Loucy (cell line): ENCODE measurements at regions not wholly inside any gene's neighbourhood (a gene's known extent, or its start where the extent isn't known, plus 50 kb on each side); places are given as distances from the start of the nearest gene placed in this dataset.

Experiments
- H2AFZ ChIP-seq: fragments of 200-600 bp; sonication (generic); 2 replicates; pipeline ENCODE4 v1.6.0; 2016; ENCODE audit warnings: antibody characterized with exemption, mild to moderate bottlenecking, low read length, moderate library complexity
- H3F3A ChIP-seq: fragments of 200-600 bp; 2 replicates; pipeline ENCODE4 v1.6.0; 2016; ENCODE audit warnings: antibody characterized with exemption, low read depth, mild to moderate bottlenecking
- H3K27me3 ChIP-seq: fragments of 200-600 bp; sonication (generic); 2 replicates; pipeline ENCODE4 v1.6.1; 2014; ENCODE audit warnings: low read length, mild to moderate bottlenecking; ENCODE audit not compliant: insufficient read depth, poor library complexity, severe bottlenecking
- H3K36me3 ChIP-seq: fragments of 200-600 bp; sonication (generic); 2 replicates; pipeline ENCODE4 v1.6.1; 2016; ENCODE audit warnings: low read length; ENCODE audit not compliant: insufficient read depth
- H3K4me1 ChIP-seq: fragments of 200-600 bp; sonication (generic); 2 replicates; pipeline ENCODE4 v1.5.1; 2014; ENCODE audit warnings: low read length, mild to moderate bottlenecking; ENCODE audit not compliant: insufficient read depth, poor library complexity, severe bottlenecking
- H3K4me2 ChIP-seq: fragments of 200-600 bp; sonication (generic); 2 replicates; pipeline ENCODE4 v1.6.0; 2014; ENCODE audit warnings: antibody characterized with exemption, low read length, low read depth, mild to moderate bottlenecking; ENCODE audit not compliant: poor library complexity, severe bottlenecking
- H3K4me3 ChIP-seq: fragments of 200-600 bp; sonication (generic); 2 replicates; pipeline ENCODE4 v1.5.1; 2014; ENCODE audit warnings: low read length, mild to moderate bottlenecking, mixed read lengths; ENCODE audit not compliant: poor library complexity, severe bottlenecking
- H3K79me2 ChIP-seq: fragments of 200-600 bp; sonication (generic); 2 replicates; pipeline ENCODE4 v1.6.1; 2014; ENCODE audit warnings: low read length; ENCODE audit not compliant: insufficient read depth
- H3K9ac ChIP-seq: fragments of 200-600 bp; sonication (generic); 2 replicates; pipeline ENCODE4 v1.6.0; 2014; ENCODE audit warnings: mild to moderate bottlenecking, low read depth, low read length, moderate library complexity; ENCODE audit not compliant: poor library complexity, severe bottlenecking
- H3K9me2 ChIP-seq: fragments of 200-600 bp; sonication (generic); replicated peaks from 2 replicates; pipeline ENCODE4 v1.6.1; 2016; ENCODE audit warnings: low read depth, low read length, mixed read lengths
- H3K9me3 ChIP-seq: fragments of 200-600 bp; sonication (generic); 2 replicates; pipeline ENCODE4 v1.6.1; 2014; ENCODE audit warnings: mild to moderate bottlenecking, antibody characterized with exemption, low read length, low read depth; ENCODE audit not compliant: insufficient read depth
- H4K20me1 ChIP-seq: fragments of 200-600 bp; sonication (generic); 2 replicates; pipeline ENCODE4 v1.6.0; 2014; ENCODE audit warnings: antibody characterized with exemption, low read length, mild to moderate bottlenecking; ENCODE audit not compliant: insufficient read depth, poor library complexity, severe bottlenecking
- EZH2phosphoT487 ChIP-seq: fragments of 200-600 bp; IDR thresholded peaks from 2 replicates; pipeline ENCODE4 v1.6.1; 2018; ENCODE audit warnings: antibody characterized with exemption, mild to moderate bottlenecking, moderate library complexity, borderline replicate concordance
- TF ChIP-seq, protein P1 (sequence below): fragments of 200-600 bp; sonication (generic); conservative IDR thresholded peaks from 2 replicates; pipeline ENCODE4 v1.5.1; 2014; ENCODE audit warnings: mild to moderate bottlenecking, antibody characterized with exemption, low read length

DNA sequence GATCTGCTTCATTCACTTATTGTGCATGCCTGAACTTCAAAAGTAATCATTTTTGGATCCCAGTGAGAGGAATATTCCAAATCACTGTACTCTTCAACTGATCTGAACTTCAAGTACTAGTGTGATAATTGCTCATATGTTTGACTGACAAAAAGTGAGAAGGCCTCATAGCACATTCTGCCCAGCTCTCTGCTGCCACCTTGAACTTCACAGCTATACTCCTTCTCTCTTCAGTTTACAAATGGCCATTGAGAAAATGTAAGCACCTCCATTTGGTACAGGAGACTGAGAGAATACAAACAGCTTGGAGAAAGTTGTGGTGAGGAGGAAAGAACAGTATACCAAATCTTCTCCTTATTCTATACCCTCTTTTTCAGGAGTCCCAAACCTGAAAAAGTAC lies 946.0 kb upstream of the CHAC2 start:
- no peaks in the 10 kb centered on the region for H3K27me3 ChIP-seq
- H3K9me3 ChIP-seq: no peaks in the 10 kb centered on the region
- no peaks in the 10 kb centered on the region for H3K36me3 ChIP-seq
- H4K20me1 ChIP-seq: no peaks in the 10 kb centered on the region
- H3F3A ChIP-seq: no peaks in the 10 kb centered on the region
- no peaks in the 10 kb centered on the region for H3K79me2 ChIP-seq
- H2AFZ ChIP-seq: no peak overlapping the region
- no peak overlapping the region for H3K4me3 ChIP-seq
- no peak overlapping the region for H3K9ac ChIP-seq
- TF ChIP-seq, protein P1, sequence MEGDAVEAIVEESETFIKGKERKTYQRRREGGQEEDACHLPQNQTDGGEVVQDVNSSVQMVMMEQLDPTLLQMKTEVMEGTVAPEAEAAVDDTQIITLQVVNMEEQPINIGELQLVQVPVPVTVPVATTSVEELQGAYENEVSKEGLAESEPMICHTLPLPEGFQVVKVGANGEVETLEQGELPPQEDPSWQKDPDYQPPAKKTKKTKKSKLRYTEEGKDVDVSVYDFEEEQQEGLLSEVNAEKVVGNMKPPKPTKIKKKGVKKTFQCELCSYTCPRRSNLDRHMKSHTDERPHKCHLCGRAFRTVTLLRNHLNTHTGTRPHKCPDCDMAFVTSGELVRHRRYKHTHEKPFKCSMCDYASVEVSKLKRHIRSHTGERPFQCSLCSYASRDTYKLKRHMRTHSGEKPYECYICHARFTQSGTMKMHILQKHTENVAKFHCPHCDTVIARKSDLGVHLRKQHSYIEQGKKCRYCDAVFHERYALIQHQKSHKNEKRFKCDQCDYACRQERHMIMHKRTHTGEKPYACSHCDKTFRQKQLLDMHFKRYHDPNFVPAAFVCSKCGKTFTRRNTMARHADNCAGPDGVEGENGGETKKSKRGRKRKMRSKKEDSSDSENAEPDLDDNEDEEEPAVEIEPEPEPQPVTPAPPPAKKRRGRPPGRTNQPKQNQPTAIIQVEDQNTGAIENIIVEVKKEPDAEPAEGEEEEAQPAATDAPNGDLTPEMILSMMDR: no peak
- no peak for TF ChIP-seq EZH2phosphoT487
- H3K4me2 ChIP-seq: no peak overlapping the region
- no peaks in the 10 kb centered on the region for H3K9me2 ChIP-seq
- H3K4me1 ChIP-seq: no peaks in the 10 kb centered on the region

- Histone ChIP-seq H3K9me2 (no peaks in the 10 kb centered on the region), H3K9me3 (no peaks in the 10 kb centered on the region), H3K36me3 (no peaks in the 10 kb centered on the region), H3K27me3 (no peaks in the 10 kb centered on the region), H3F3A (no peaks in the 10 kb centered on the region), H3K9ac (no peak overlapping the region), H3K4me1 (no peaks in the 10 kb centered on the region), H3K79me2 (no peaks in the 10 kb centered on the region), H3K4me2 (no peak overlapping the region), H4K20me1 (no peaks in the 10 kb centered on the region), H3K4me3 (no peak overlapping the region), H2AFZ (no peak overlapping the region)
- no peak for TF ChIP-seq EZH2phosphoT487
- TF ChIP-seq, protein P1: no peak
Observed at GRCh38 chr2:52818958-52819357, 948.6 kb upstream of the CHAC2 start.

DNA sequence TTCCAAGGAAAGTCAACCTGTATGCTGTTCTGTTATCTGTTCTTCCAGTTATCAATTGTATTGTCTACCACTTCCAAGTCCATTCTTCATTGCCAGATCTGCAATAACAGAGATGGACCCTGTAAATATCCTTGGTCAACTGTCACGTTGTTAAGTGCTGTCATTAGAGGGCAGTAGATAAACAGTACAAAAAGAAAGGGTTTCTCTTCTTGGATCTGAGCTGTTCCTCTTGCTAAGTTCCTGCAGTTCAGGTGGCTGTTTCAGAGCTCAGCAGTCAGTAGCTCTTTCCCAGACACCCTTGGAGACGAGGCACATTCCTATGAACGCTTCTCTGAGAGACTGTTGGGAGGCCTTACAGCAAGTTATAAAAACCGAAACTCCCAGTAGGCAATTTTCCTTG lies 957.1 kb upstream of the CHAC2 start:
- no peaks in the 10 kb centered on the region for H4K20me1 ChIP-seq
- TF ChIP-seq, protein P1: peak; percentile 36
- TF ChIP-seq EZH2phosphoT487: no peak
- no peaks in the 10 kb centered on the region for H3K9me3 ChIP-seq
- H3K4me1 ChIP-seq: no peaks in the 10 kb centered on the region
- H3K27me3 ChIP-seq: no peaks in the 10 kb centered on the region
- no peak overlapping the region for H3K4me2 ChIP-seq
- no peak overlapping the region; the same call in 1 of the 2 replicates for H2AFZ ChIP-seq
- H3K9ac ChIP-seq: no peak overlapping the region
- no peaks in the 10 kb centered on the region for H3K79me2 ChIP-seq
- H3K36me3 ChIP-seq: no peaks in the 10 kb centered on the region
- H3K9me2 ChIP-seq: no peaks in the 10 kb centered on the region
- no peaks in the 10 kb centered on the region for H3F3A ChIP-seq
- no peak overlapping the region for H3K4me3 ChIP-seq
